ENCODE measurements at regions not wholly inside any gene's neighbourhood (a gene's known extent, or its start where the extent isn't known, plus 50 kb on each side); places are given as distances from the start of the nearest gene placed in this dataset.

GRCh38 chr3:56921573-56922453 lies 120.1 kb upstream of the ARHGEF3 start:
- DNase-seq, result no peak

GRCh38 chr3:56919797-56920195 lies 118.0 kb upstream of the ARHGEF3 start:
- DNase-seq, result no peak

- DNase-seq, result no peak
Measured at GRCh38 chr3:56919137-56919796, 117.5 kb upstream of the ARHGEF3 start.

- no peak for DNase-seq
Measured at GRCh38 chr3:56918111-56918568, 116.4 kb upstream of the ARHGEF3 start.

GRCh38 chr3:56917361-56918110 lies 115.8 kb upstream of the ARHGEF3 start:
- DNase-seq, result no peak

GRCh38 chr3:56916716-56917360 lies 115.1 kb upstream of the ARHGEF3 start:
- DNase-seq, result no peak

GRCh38 chr3:56915966-56916586 lies 114.3 kb upstream of the ARHGEF3 start:
- no peak for DNase-seq

- no peak for DNase-seq
Measured at GRCh38 chr3:56914646-56915045, 112.9 kb upstream of the ARHGEF3 start.

- DNase-seq, result no peak
Measured at GRCh38 chr3:56911363-56911762, 109.6 kb upstream of the ARHGEF3 start.

- no peak for DNase-seq
Measured at GRCh38 chr3:56909349-56909748, 107.6 kb upstream of the ARHGEF3 start.

GRCh38 chr3:56908004-56908403 lies 106.3 kb upstream of the ARHGEF3 start:
- no peak for DNase-seq

- no peak for DNase-seq
Measured at GRCh38 chr3:56904552-56905215, 102.9 kb upstream of the ARHGEF3 start.

GRCh38 chr3:56903231-56903782 lies 101.6 kb upstream of the ARHGEF3 start:
- DNase-seq, result no peak

- no peak for DNase-seq
Measured at GRCh38 chr3:56902468-56903160, 100.9 kb upstream of the ARHGEF3 start.

GRCh38 chr3:56900801-56901200 lies 99.1 kb upstream of the ARHGEF3 start:
- no peak for DNase-seq

- no peak for DNase-seq
Measured at GRCh38 chr3:56899851-56900250, 98.1 kb upstream of the ARHGEF3 start.

- DNase-seq, result no peak
Measured at GRCh38 chr3:56899078-56899477, 97.3 kb upstream of the ARHGEF3 start.

- no peak for DNase-seq
Measured at GRCh38 chr3:56896357-56896756, 94.6 kb upstream of the ARHGEF3 start.

- DNase-seq, result no peak
Measured at GRCh38 chr3:56894881-56895431, 93.2 kb upstream of the ARHGEF3 start.

- no peak for DNase-seq
Measured at GRCh38 chr3:56890448-56891091, 88.8 kb upstream of the ARHGEF3 start.
